ENCODE measurements at regions not wholly inside any gene's neighbourhood (a gene's known extent, or its start where the extent isn't known, plus 50 kb on each side); places are given as distances from the start of the nearest gene placed in this dataset.

DNA sequence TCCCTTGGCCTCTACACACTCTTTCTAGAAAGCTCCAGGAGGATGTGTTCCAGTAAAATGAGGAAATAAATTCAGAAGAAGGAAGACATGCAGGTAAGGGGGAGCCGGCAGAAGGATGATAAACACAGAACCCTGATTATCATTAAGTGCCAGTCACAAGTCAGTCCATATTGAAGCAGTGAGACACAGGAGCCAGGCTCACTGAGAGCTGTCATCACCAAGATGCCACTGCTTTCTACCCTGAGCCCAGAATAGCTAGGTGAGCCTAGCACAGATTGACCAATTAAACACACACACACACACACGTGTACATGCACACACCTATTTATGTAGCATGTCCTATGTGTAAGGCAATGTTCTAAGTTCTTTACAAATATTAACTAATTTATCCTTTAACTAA is 211.4 kb upstream of the IPO5 start:
- BruUV-seq (replicated peaks), result no TSS peak
- no peaks in the 10 kb centered on the region for H3K36me3 ChIP-seq (ENCODE audit: control insufficient read depth in 2 of 2, insufficient read depth in 2 of 2, low read length in 1 of 2)
- POLR2A ChIA-PET, result no interaction called here
- FAIRE-seq, result no peak
- H3K9me3 ChIP-seq (replicated peaks; ENCODE audit: control insufficient read depth, insufficient read depth, low read length), result no peaks in the 10 kb centered on the region
- no peak overlapping the region for H2AFZ ChIP-seq (ENCODE audit: control insufficient read depth, low read depth, low read length)
- TF ChIP-seq, protein P1, sequence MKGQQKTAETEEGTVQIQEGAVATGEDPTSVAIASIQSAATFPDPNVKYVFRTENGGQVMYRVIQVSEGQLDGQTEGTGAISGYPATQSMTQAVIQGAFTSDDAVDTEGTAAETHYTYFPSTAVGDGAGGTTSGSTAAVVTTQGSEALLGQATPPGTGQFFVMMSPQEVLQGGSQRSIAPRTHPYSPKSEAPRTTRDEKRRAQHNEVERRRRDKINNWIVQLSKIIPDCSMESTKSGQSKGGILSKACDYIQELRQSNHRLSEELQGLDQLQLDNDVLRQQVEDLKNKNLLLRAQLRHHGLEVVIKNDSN (IDR thresholded peaks at IDR 0.05; ENCODE audit: borderline replicate concordance, extremely low read length, insufficient read depth, low read depth, low read length), result no peak
- no peak for TF ChIP-seq CBX3 (IDR thresholded peaks at IDR 0.05; ENCODE audit: borderline replicate concordance, low read depth)
- no peak for TF ChIP-seq EGR1 (IDR thresholded peaks at IDR 0.05; ENCODE audit: borderline replicate concordance in 1 of 2, low read depth in 2 of 2, low read length in 2 of 2)
- no peak for TF ChIP-seq BHLHE40 (IDR thresholded peaks at IDR 0.05; ENCODE audit: borderline replicate concordance in 1 of 2, low read depth in 2 of 2, low read length in 1 of 2)
- TF ChIP-seq BRCA1 (IDR thresholded peaks at IDR 0.05; ENCODE audit: low read depth, low read length), result no peak
- no peak for TF ChIP-seq MYB (IDR thresholded peaks at IDR 0.05; ENCODE audit: borderline replicate concordance, low read depth, low read length)
- TF ChIP-seq HDAC2 (IDR thresholded peaks at IDR 0.05), result no peak
- TF ChIP-seq, protein P2, sequence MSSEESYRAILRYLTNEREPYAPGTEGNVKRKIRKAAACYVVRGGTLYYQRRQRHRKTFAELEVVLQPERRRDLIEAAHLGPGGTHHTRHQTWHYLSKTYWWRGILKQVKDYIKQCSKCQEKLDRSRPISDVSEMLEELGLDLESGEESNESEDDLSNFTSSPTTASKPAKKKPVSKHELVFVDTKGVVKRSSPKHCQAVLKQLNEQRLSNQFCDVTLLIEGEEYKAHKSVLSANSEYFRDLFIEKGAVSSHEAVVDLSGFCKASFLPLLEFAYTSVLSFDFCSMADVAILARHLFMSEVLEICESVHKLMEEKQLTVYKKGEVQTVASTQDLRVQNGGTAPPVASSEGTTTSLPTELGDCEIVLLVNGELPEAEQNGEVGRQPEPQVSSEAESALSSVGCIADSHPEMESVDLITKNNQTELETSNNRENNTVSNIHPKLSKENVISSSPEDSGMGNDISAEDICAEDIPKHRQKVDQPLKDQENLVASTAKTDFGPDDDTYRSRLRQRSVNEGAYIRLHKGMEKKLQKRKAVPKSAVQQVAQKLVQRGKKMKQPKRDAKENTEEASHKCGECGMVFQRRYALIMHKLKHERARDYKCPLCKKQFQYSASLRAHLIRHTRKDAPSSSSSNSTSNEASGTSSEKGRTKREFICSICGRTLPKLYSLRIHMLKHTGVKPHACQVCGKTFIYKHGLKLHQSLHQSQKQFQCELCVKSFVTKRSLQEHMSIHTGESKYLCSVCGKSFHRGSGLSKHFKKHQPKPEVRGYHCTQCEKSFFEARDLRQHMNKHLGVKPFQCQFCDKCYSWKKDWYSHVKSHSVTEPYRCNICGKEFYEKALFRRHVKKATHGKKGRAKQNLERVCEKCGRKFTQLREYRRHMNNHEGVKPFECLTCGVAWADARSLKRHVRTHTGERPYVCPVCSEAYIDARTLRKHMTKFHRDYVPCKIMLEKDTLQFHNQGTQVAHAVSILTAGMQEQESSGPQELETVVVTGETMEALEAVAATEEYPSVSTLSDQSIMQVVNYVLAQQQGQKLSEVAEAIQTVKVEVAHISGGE (CRISPR knock-in tag; IDR thresholded peaks at IDR 0.05), result no peak
- TF ChIP-seq ZBED1 (IDR thresholded peaks at IDR 0.05; ENCODE audit: borderline replicate concordance), result no peak
- no peak for TF ChIP-seq NFXL1 (IDR thresholded peaks at IDR 0.05; ENCODE audit: borderline replicate concordance)
- TF ChIP-seq, protein P3, sequence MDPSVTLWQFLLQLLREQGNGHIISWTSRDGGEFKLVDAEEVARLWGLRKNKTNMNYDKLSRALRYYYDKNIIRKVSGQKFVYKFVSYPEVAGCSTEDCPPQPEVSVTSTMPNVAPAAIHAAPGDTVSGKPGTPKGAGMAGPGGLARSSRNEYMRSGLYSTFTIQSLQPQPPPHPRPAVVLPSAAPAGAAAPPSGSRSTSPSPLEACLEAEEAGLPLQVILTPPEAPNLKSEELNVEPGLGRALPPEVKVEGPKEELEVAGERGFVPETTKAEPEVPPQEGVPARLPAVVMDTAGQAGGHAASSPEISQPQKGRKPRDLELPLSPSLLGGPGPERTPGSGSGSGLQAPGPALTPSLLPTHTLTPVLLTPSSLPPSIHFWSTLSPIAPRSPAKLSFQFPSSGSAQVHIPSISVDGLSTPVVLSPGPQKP (IDR thresholded peaks at IDR 0.05; ENCODE audit: low read depth, low read length), result no peak
- no peak for TF ChIP-seq HDGF (IDR thresholded peaks at IDR 0.05)
- H3K4me1 ChIP-seq (ENCODE audit: control insufficient read depth, insufficient read depth, low read length), result no peaks in the 10 kb centered on the region
- no peaks in the 10 kb centered on the region for H4K20me1 ChIP-seq (ENCODE audit: control insufficient read depth, insufficient read depth)
- H3K4me2 ChIP-seq (ENCODE audit: control insufficient read depth, insufficient read depth), result no peak overlapping the region
- H3K79me2 ChIP-seq (ENCODE audit: control insufficient read depth, insufficient read depth, low read length), result no peaks in the 10 kb centered on the region
- ATAC-seq, result no peak
- intact Hi-C loops (cut with micrococcal nuclease; ENCODE audit: unreplicated experiment), result no loop called here
- CTCF ChIA-PET, result no interaction called here
- no peak overlapping the region for H3K27ac ChIP-seq (ENCODE audit: control insufficient read depth, insufficient read depth)
- in situ Hi-C loops (cut with MboI), result no loop called here
- SMC1A ChIA-PET (ENCODE audit: uncharacterized antibody, unreplicated experiment), result no interaction called here
- no peak overlapping the region for H3K9ac ChIP-seq (ENCODE audit: control insufficient read depth, insufficient read depth, low read length)
- WGBS (ENCODE audit: insufficient coverage, insufficient replicate concordance, low lambda C conversion rate, missing lambda C conversion rate), result 25% methylated on average over 2 of the region's 2 CpGs
- H3K4me3 ChIP-seq, result no peak overlapping the region
- RAD21 ChIA-PET (ENCODE audit: unreplicated experiment), result no interaction called here
- no peaks in the 10 kb centered on the region for H3K27me3 ChIP-seq (replicated peaks in 1 of 2; ENCODE audit: control insufficient read depth in 2 of 2, insufficient read depth in 2 of 2, low read length in 1 of 2)
- no peak for DNase-seq (ENCODE audit: low read depth, low spot score)

Data from GM12878 (cell line).